ENCODE measurements at regions not wholly inside any gene's neighbourhood (a gene's known extent, or its start where the extent isn't known, plus 50 kb on each side); places are given as distances from the start of the nearest gene placed in this dataset.

- Histone ChIP-seq H3K4me3 (ENCODE audit: low read length) (no peak overlapping the region), H3K9ac (ENCODE audit: low read depth, low read length) (no peak overlapping the region), H3K4me2 (ENCODE audit: low read length) (no peak overlapping the region), H3K9me3 (replicated peaks; ENCODE audit: low read length) (no peaks in the 10 kb centered on the region), H3K36me3 (ENCODE audit: insufficient read depth, low read length) (no peaks in the 10 kb centered on the region), H3K27me3 (ENCODE audit: control insufficient read depth, insufficient read depth, low read length) (no peaks in the 10 kb centered on the region), H3K4me1 (ENCODE audit: control insufficient read depth, insufficient read depth, low read length) (no peaks in the 10 kb centered on the region)
Measured at GRCh38 chr4:180512801-180513475, 1730.3 kb upstream of the TENM3 start.

GRCh38 chr4:180518906-180519305 is 1724.3 kb upstream of the TENM3 start:
- Histone ChIP-seq H3K4me3 (ENCODE audit: low read length) (no peak overlapping the region), H3K36me3 (ENCODE audit: insufficient read depth, low read length) (no peaks in the 10 kb centered on the region), H3K9ac (ENCODE audit: low read depth, low read length) (no peak overlapping the region), H3K9me3 (replicated peaks; ENCODE audit: low read length) (no peaks in the 10 kb centered on the region), H3K27me3 (ENCODE audit: control insufficient read depth, insufficient read depth, low read length) (no peaks in the 10 kb centered on the region), H3K4me1 (ENCODE audit: control insufficient read depth, insufficient read depth, low read length) (no peaks in the 10 kb centered on the region), H3K4me2 (ENCODE audit: low read length) (no peak overlapping the region)

GRCh38 chr4:180521181-180521580 is 1722.0 kb upstream of the TENM3 start:
- no peaks in the 10 kb centered on the region for H3K9me3 ChIP-seq (replicated peaks; ENCODE audit: low read length)
- H3K4me1 ChIP-seq (ENCODE audit: control insufficient read depth, insufficient read depth, low read length) = no peaks in the 10 kb centered on the region
- H3K4me3 ChIP-seq (ENCODE audit: low read length) = no peak overlapping the region
- no peaks in the 10 kb centered on the region for H3K36me3 ChIP-seq (ENCODE audit: insufficient read depth, low read length)
- H3K27me3 ChIP-seq (ENCODE audit: control insufficient read depth, insufficient read depth, low read length) = no peaks in the 10 kb centered on the region
- H3K9ac ChIP-seq (ENCODE audit: low read depth, low read length) = no peak overlapping the region
- H3K4me2 ChIP-seq (ENCODE audit: low read length) = no peak overlapping the region

- no peaks in the 10 kb centered on the region for H3K4me1 ChIP-seq (ENCODE audit: control insufficient read depth, insufficient read depth, low read length)
- no peak overlapping the region for H3K4me3 ChIP-seq (ENCODE audit: low read length)
- H3K9me3 ChIP-seq (replicated peaks; ENCODE audit: low read length) = no peaks in the 10 kb centered on the region
- no peaks in the 10 kb centered on the region for H3K36me3 ChIP-seq (ENCODE audit: insufficient read depth, low read length)
- H3K27me3 ChIP-seq (ENCODE audit: control insufficient read depth, insufficient read depth, low read length) = no peaks in the 10 kb centered on the region
- H3K9ac ChIP-seq (ENCODE audit: low read depth, low read length) = no peak overlapping the region
- no peak overlapping the region for H3K4me2 ChIP-seq (ENCODE audit: low read length)
Measured at GRCh38 chr4:180525523-180526077, 1717.6 kb upstream of the TENM3 start.

- Histone ChIP-seq H3K4me3 (ENCODE audit: low read length) (no peak overlapping the region), H3K36me3 (ENCODE audit: insufficient read depth, low read length) (no peaks in the 10 kb centered on the region), H3K9ac (ENCODE audit: low read depth, low read length) (no peak overlapping the region), H3K27me3 (ENCODE audit: control insufficient read depth, insufficient read depth, low read length) (no peaks in the 10 kb centered on the region), H3K9me3 (replicated peaks; ENCODE audit: low read length) (peaks cover 3% of the 10 kb centered on the region), H3K4me2 (ENCODE audit: low read length) (no peak overlapping the region), H3K4me1 (ENCODE audit: control insufficient read depth, insufficient read depth, low read length) (no peaks in the 10 kb centered on the region)
Measured at GRCh38 chr4:180528003-180528402, 1715.2 kb upstream of the TENM3 start.

GRCh38 chr4:180530787-180531186 is 1712.4 kb upstream of the TENM3 start:
- H3K27me3 ChIP-seq (ENCODE audit: control insufficient read depth, insufficient read depth, low read length) = no peaks in the 10 kb centered on the region
- peaks cover 4% of the 10 kb centered on the region for H3K9me3 ChIP-seq (replicated peaks; ENCODE audit: low read length)
- no peaks in the 10 kb centered on the region for H3K4me1 ChIP-seq (ENCODE audit: control insufficient read depth, insufficient read depth, low read length)
- H3K4me2 ChIP-seq (ENCODE audit: low read length) = no peak overlapping the region
- H3K4me3 ChIP-seq (ENCODE audit: low read length) = no peak overlapping the region
- H3K36me3 ChIP-seq (ENCODE audit: insufficient read depth, low read length) = no peaks in the 10 kb centered on the region
- H3K9ac ChIP-seq (ENCODE audit: low read depth, low read length) = no peak overlapping the region

GRCh38 chr4:180532691-180533090 is 1710.5 kb upstream of the TENM3 start:
- H3K9me3 ChIP-seq (replicated peaks; ENCODE audit: low read length) = peaks cover 8% of the 10 kb centered on the region
- no peak overlapping the region for H3K9ac ChIP-seq (ENCODE audit: low read depth, low read length)
- no peaks in the 10 kb centered on the region for H3K36me3 ChIP-seq (ENCODE audit: insufficient read depth, low read length)

GRCh38 chr4:180538384-180539057 is 1704.7 kb upstream of the TENM3 start:
- H3K9ac ChIP-seq (ENCODE audit: low read depth, low read length) = no peak overlapping the region
- no peaks in the 10 kb centered on the region for H3K36me3 ChIP-seq (ENCODE audit: insufficient read depth, low read length)
- H3K4me2 ChIP-seq (ENCODE audit: low read length) = no peak overlapping the region

More at GRCh38 chr4:180532691-180533090, 1710.5 kb upstream of the TENM3 start:
- no peaks in the 10 kb centered on the region for H3K27me3 ChIP-seq (ENCODE audit: control insufficient read depth, insufficient read depth, low read length)
- no peak overlapping the region for H3K4me3 ChIP-seq (ENCODE audit: low read length)
- H3K4me1 ChIP-seq (ENCODE audit: control insufficient read depth, insufficient read depth, low read length) = no peaks in the 10 kb centered on the region
- H3K4me2 ChIP-seq (ENCODE audit: low read length) = no peak overlapping the region

GRCh38 chr4:180539284-180539683 is 1703.9 kb upstream of the TENM3 start:
- no peaks in the 10 kb centered on the region for H3K4me1 ChIP-seq (ENCODE audit: control insufficient read depth, insufficient read depth, low read length)
- H3K9ac ChIP-seq (ENCODE audit: low read depth, low read length) = no peak overlapping the region

More at GRCh38 chr4:180538384-180539057, 1704.7 kb upstream of the TENM3 start:
- Histone ChIP-seq H3K27me3 (ENCODE audit: control insufficient read depth, insufficient read depth, low read length) (no peaks in the 10 kb centered on the region), H3K4me1 (ENCODE audit: control insufficient read depth, insufficient read depth, low read length) (no peaks in the 10 kb centered on the region), H3K9me3 (replicated peaks; ENCODE audit: low read length) (peaks cover 4% of the 10 kb centered on the region), H3K4me3 (ENCODE audit: low read length) (no peak overlapping the region)

GRCh38 chr4:180541678-180542077 is 1701.5 kb upstream of the TENM3 start:
- no peaks in the 10 kb centered on the region for H3K27me3 ChIP-seq (ENCODE audit: control insufficient read depth, insufficient read depth, low read length)
- H3K36me3 ChIP-seq (ENCODE audit: insufficient read depth, low read length) = no peaks in the 10 kb centered on the region
- H3K9ac ChIP-seq (ENCODE audit: low read depth, low read length) = no peak overlapping the region
- no peaks in the 10 kb centered on the region for H3K4me1 ChIP-seq (ENCODE audit: control insufficient read depth, insufficient read depth, low read length)
- no peak overlapping the region for H3K4me3 ChIP-seq (ENCODE audit: low read length)
- no peak overlapping the region for H3K4me2 ChIP-seq (ENCODE audit: low read length)
- H3K9me3 ChIP-seq (replicated peaks; ENCODE audit: low read length) = no peaks in the 10 kb centered on the region

More at GRCh38 chr4:180539284-180539683, 1703.9 kb upstream of the TENM3 start:
- H3K4me3 ChIP-seq (ENCODE audit: low read length) = no peak overlapping the region
- H3K4me2 ChIP-seq (ENCODE audit: low read length) = no peak overlapping the region
- no peaks in the 10 kb centered on the region for H3K27me3 ChIP-seq (ENCODE audit: control insufficient read depth, insufficient read depth, low read length)
- H3K36me3 ChIP-seq (ENCODE audit: insufficient read depth, low read length) = no peaks in the 10 kb centered on the region
- peaks cover 4% of the 10 kb centered on the region for H3K9me3 ChIP-seq (replicated peaks; ENCODE audit: low read length)

- Histone ChIP-seq H3K4me3 (ENCODE audit: low read length) (no peak overlapping the region), H3K9me3 (replicated peaks; ENCODE audit: low read length) (no peaks in the 10 kb centered on the region), H3K36me3 (ENCODE audit: insufficient read depth, low read length) (no peaks in the 10 kb centered on the region), H3K4me1 (ENCODE audit: control insufficient read depth, insufficient read depth, low read length) (no peaks in the 10 kb centered on the region), H3K27me3 (ENCODE audit: control insufficient read depth, insufficient read depth, low read length) (no peaks in the 10 kb centered on the region), H3K4me2 (ENCODE audit: low read length) (no peak overlapping the region), H3K9ac (ENCODE audit: low read depth, low read length) (no peak overlapping the region)
Measured at GRCh38 chr4:180542445-180543100, 1700.6 kb upstream of the TENM3 start.
